Caco-2 (cell line): ENCODE measurements at regions not wholly inside any gene's neighbourhood (a gene's known extent, or its start where the extent isn't known, plus 50 kb on each side); places are given as distances from the start of the nearest gene placed in this dataset.

ENCODE experiments used
- BruUV-seq: library from RNA; stranded (reverse); fragments of 400-500 nt; replicated peaks from 2 replicates; lab custom pipeline; 2021; lab: Mats Ljungman, UMichigan
- CTCF ChIA-PET: fragments of 300-600 bp; sonication (Branson Sonifier 250); formaldehyde crosslinking; loops from one replicate; lab custom pipeline; 2022; ENCODE audit warnings: antibody characterized with exemption; lab: Charles Lee
- POLR2A ChIA-PET: fragments of 300-600 bp; sonication (Branson Sonifier 250); formaldehyde crosslinking; loops from one replicate; lab custom pipeline; 2022; ENCODE audit warnings: antibody characterized with exemption; lab: Charles Lee
- DNase-seq, 2 experiments: peaks; one replicate each; pipeline versions ENCODE4 v3.0.0 to v3.0.0-alpha.2; 2020 to 2022
- H3K27me3 ChIP-seq: replicated peaks from 2 replicates; pipeline ENCODE4 v1.6.0; 2011; ENCODE audit warnings: low read length; ENCODE audit not compliant: control insufficient read depth, insufficient read depth
- H3K36me3 ChIP-seq: 2 replicates; pipeline ENCODE4 v1.5.1; 2011; ENCODE audit warnings: low read length; ENCODE audit not compliant: control insufficient read depth, insufficient read depth
- H3K4me1 ChIP-seq: fragments of 250-450 bp; sonication (Bioruptor Pico); 2 replicates; pipeline ENCODE4 v1.5.1; 2020; ENCODE audit warnings: mild to moderate bottlenecking
- H3K4me3 ChIP-seq: 2 replicates; pipeline ENCODE4 v1.5.1; 2011; ENCODE audit warnings: low read depth, mild to moderate bottlenecking, control low read depth, low read length
- H3K9me3 ChIP-seq: fragments of 250-450 bp; sonication (Bioruptor Pico); 2 replicates; pipeline ENCODE4 v1.5.1; 2020; ENCODE audit warnings: mild to moderate bottlenecking, moderate library complexity
- H3K27ac Mint-ChIP-seq: one replicate; pipeline ENCODE4 v1.8.0; 2022; ENCODE audit warnings: mixed read lengths; ENCODE audit not compliant: unreplicated experiment
- H3K27me3 Mint-ChIP-seq: one replicate; pipeline ENCODE4 v1.8.0; 2022; ENCODE audit warnings: mixed read lengths; ENCODE audit not compliant: insufficient read depth, unreplicated experiment
- H3K36me3 Mint-ChIP-seq: one replicate; pipeline ENCODE4 v1.8.0; 2022; ENCODE audit warnings: mild to moderate bottlenecking, mixed read lengths; ENCODE audit not compliant: insufficient read depth, unreplicated experiment
- H3K4me1 Mint-ChIP-seq: one replicate; pipeline ENCODE4 v1.8.0; 2022; ENCODE audit warnings: low read depth, mixed read lengths; ENCODE audit not compliant: unreplicated experiment
- H3K4me3 Mint-ChIP-seq: one replicate; pipeline ENCODE4 v1.8.0; 2022; ENCODE audit warnings: mild to moderate bottlenecking, moderate library complexity, mixed read lengths; ENCODE audit not compliant: unreplicated experiment
- H3K9me3 Mint-ChIP-seq: one replicate; pipeline ENCODE4 v1.8.0; 2022; ENCODE audit warnings: mixed read lengths; ENCODE audit not compliant: unreplicated experiment
- intact Hi-C: fragments of 100-400 bp; cut with micrococcal nuclease; formaldehyde crosslinking; loops from one replicate; pipeline ENCODE4 v1.10.0; 2022; ENCODE audit not compliant: unreplicated experiment
- TF ChIP-seq, protein P1 (sequence below), 2 experiments: fragments of 200-600 bp in 1 of 2; IDR thresholded peaks; 1 replicate in 1 of 2; 2 replicates in 1 of 2; pipeline versions ENCODE4 v1.5.1 to v1.8.0; 2011 to 2022; ENCODE audit warnings: antibody characterized with exemption in 1 of 2, control low read depth in 1 of 2, inconsistent platforms in 1 of 2, low read depth in 1 of 2, low read length in 1 of 2, mild to moderate bottlenecking in 1 of 2, moderate library complexity in 1 of 2; ENCODE audit not compliant: insufficient read depth in 1 of 2, severe bottlenecking in 1 of 2, unreplicated experiment in 1 of 2

DNA sequence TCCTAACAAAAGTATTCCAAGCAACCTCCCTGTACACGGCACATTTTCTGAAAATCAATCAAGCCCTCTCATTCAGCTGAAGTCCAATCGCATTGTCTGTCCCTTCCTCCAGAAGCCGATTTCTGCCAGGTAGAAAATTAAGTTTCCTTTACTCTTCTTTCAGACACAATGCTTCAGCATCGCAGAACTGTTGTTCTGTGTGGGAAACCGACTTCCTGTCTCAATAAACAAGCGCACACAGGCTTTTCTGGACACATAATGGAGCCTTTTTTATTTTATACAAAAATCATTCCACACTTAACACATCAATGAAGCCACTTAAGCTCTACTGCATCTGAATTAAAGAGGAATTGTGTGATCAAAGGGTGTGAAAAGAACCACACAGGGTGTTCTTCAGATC lies 75.6 kb downstream of the BLID start:
- no peak overlapping the region for H3K27ac Mint-ChIP-seq
- Histone ChIP-seq H3K4me1 (0 out of 2 replicates have a peak, but pooled peaks cover 6% of the 10 kb centered on the region), H3K27me3 (no peaks in the 10 kb centered on the region; the same call in 1 of the 2 replicates), H3K4me3 (no peak overlapping the region), H3K36me3 (no peaks in the 10 kb centered on the region), H3K9me3 (peaks cover 2% of the 10 kb centered on the region; the same call in 1 of the 2 replicates)
- no peaks in the 10 kb centered on the region for H3K9me3 Mint-ChIP-seq
- POLR2A ChIA-PET: no interaction called here
- no peak for DNase-seq
- no peaks in the 10 kb centered on the region for H3K36me3 Mint-ChIP-seq
- intact Hi-C loops: no loop called here
- H3K4me1 Mint-ChIP-seq: peaks cover 7% of the 10 kb centered on the region
- CTCF ChIA-PET: interaction anchor here (0.6 kb wide), 1 partner anchor 38 kb away, joined by 4 read pairs; no protein-coding TSS in a partner anchor
- peaks cover 13% of the 10 kb centered on the region for H3K27me3 Mint-ChIP-seq
- no peak overlapping the region for H3K4me3 Mint-ChIP-seq
- TF ChIP-seq, protein P1, sequence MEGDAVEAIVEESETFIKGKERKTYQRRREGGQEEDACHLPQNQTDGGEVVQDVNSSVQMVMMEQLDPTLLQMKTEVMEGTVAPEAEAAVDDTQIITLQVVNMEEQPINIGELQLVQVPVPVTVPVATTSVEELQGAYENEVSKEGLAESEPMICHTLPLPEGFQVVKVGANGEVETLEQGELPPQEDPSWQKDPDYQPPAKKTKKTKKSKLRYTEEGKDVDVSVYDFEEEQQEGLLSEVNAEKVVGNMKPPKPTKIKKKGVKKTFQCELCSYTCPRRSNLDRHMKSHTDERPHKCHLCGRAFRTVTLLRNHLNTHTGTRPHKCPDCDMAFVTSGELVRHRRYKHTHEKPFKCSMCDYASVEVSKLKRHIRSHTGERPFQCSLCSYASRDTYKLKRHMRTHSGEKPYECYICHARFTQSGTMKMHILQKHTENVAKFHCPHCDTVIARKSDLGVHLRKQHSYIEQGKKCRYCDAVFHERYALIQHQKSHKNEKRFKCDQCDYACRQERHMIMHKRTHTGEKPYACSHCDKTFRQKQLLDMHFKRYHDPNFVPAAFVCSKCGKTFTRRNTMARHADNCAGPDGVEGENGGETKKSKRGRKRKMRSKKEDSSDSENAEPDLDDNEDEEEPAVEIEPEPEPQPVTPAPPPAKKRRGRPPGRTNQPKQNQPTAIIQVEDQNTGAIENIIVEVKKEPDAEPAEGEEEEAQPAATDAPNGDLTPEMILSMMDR (IDR thresholded peaks at IDR 0.05; ENCODE audit: insufficient read depth in 1 of 2, low read depth in 1 of 2, low read length in 1 of 2, severe bottlenecking in 1 of 2, unreplicated experiment in 1 of 2): no peak
- BruUV-seq: no TSS peak

DNA sequence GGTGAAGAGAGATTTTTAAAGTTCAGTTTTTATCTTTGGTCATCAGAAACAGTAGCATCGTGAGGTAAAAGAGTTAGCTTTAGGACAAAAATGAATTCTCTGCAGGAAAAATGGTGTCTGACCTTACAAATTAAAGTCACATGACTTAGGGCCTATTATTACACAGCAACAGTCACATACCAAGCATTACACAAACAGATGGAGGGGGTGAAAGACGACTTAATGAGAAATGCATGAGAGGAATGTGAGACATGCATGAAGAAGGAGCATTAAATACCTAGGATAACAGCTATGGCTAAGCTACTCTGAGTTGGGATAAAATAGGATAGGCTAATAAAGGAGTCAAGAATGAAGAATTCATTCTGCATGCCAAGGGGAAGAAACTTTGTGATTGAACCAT lies 77.5 kb downstream of the BLID start:
- DNase-seq: no peak
- POLR2A ChIA-PET: no interaction called here
- H3K27ac Mint-ChIP-seq: no peak overlapping the region
- peaks cover 16% of the 10 kb centered on the region for H3K27me3 Mint-ChIP-seq
- Histone ChIP-seq H3K9me3 (peaks cover 2% of the 10 kb centered on the region; the same call in 1 of the 2 replicates), H3K4me1 (0 out of 2 replicates have a peak, but pooled peaks cover 6% of the 10 kb centered on the region), H3K36me3 (no peaks in the 10 kb centered on the region), H3K4me3 (no peak overlapping the region), H3K27me3 (no peaks in the 10 kb centered on the region)
- no peak overlapping the region for H3K4me3 Mint-ChIP-seq
- TF ChIP-seq, protein P1 (IDR thresholded peaks at IDR 0.05; ENCODE audit: insufficient read depth in 1 of 2, low read depth in 1 of 2, low read length in 1 of 2, severe bottlenecking in 1 of 2, unreplicated experiment in 1 of 2): no peak
- intact Hi-C loops: no loop called here
- CTCF ChIA-PET: interaction anchor here (0.6 kb wide), 1 partner anchor 405 kb away, joined by 3 read pairs; no protein-coding TSS in a partner anchor
- BruUV-seq: no TSS peak
- H3K4me1 Mint-ChIP-seq: peaks cover 7% of the 10 kb centered on the region
- no peaks in the 10 kb centered on the region for H3K9me3 Mint-ChIP-seq
- H3K36me3 Mint-ChIP-seq: no peaks in the 10 kb centered on the region

DNA sequence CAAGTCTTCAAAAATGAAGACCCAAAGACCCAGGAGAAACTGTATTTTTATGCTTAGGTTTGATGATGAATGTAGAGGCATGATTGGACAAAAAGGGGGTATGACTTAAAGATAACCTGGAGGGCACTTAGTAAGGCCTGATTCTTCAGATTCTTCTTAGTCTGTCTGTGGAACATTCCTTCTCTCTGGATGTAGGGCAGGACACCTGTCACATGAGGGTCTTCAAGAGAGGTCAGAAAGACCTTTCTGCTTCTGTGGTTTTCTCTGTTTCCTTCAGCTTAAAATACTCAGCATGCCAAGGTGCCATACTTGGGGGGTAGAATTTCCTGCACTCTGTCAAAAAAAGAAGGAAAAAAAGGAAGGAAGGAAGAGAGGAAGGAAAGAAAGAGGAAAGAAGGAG lies 78.1 kb downstream of the BLID start:
- CTCF ChIA-PET: no interaction called here
- H3K4me3 Mint-ChIP-seq: no peak overlapping the region
- peaks cover 7% of the 10 kb centered on the region for H3K4me1 Mint-ChIP-seq
- peaks cover 12% of the 10 kb centered on the region for H3K27me3 Mint-ChIP-seq
- DNase-seq: no peak
- TF ChIP-seq, protein P1 (IDR thresholded peaks at IDR 0.05; ENCODE audit: insufficient read depth in 1 of 2, low read depth in 1 of 2, low read length in 1 of 2, severe bottlenecking in 1 of 2, unreplicated experiment in 1 of 2): no peak
- no peaks in the 10 kb centered on the region for H3K36me3 Mint-ChIP-seq
- H3K9me3 Mint-ChIP-seq: no peaks in the 10 kb centered on the region
- Histone ChIP-seq H3K4me3 (no peak overlapping the region), H3K36me3 (no peaks in the 10 kb centered on the region), H3K4me1 (0 out of 2 replicates have a peak, but pooled peaks cover 6% of the 10 kb centered on the region), H3K9me3 (peaks cover 2% of the 10 kb centered on the region; the same call in 1 of the 2 replicates), H3K27me3 (no peaks in the 10 kb centered on the region)
- BruUV-seq: no TSS peak
- POLR2A ChIA-PET: no interaction called here
- no peak overlapping the region for H3K27ac Mint-ChIP-seq
- intact Hi-C loops: no loop called here
